Activated naive CD4-positive, alpha-beta T cell (primary cell): ENCODE measurements at regions not wholly inside any gene's neighbourhood (a gene's known extent, or its start where the extent isn't known, plus 50 kb on each side); places are given as distances from the start of the nearest gene placed in this dataset.
"Not testable (repeated sequence)": the region's sequence is repeated elsewhere in the genome, so short reads cannot be mapped to it uniquely, and the experiment has no call there.

ENCODE experiments used
- DNase-seq, 4 experiments: peaks; one replicate each; lab custom pipeline; 2025; lab: John Stamatoyannopoulos, UW

GRCh38 chr16:26721290-26721689 is 345.4 kb upstream of the C16orf82 start:
- DNase-seq, result no peak

GRCh38 chr16:26721957-26722356 is 344.8 kb upstream of the C16orf82 start:
- DNase-seq, result not testable (repeated sequence)

- no peak for DNase-seq
These were observed 342.5 kb upstream of the C16orf82 start for GRCh38 chr16:26724189-26724588.

- no peak for DNase-seq
These were observed 338.9 kb upstream of the C16orf82 start for GRCh38 chr16:26727848-26728247.

GRCh38 chr16:26729951-26730541 is 336.7 kb upstream of the C16orf82 start:
- DNase-seq, result no peak

GRCh38 chr16:26731729-26732128 is 335.0 kb upstream of the C16orf82 start:
- no peak for DNase-seq

- no peak for DNase-seq
These were observed 333.0 kb upstream of the C16orf82 start for GRCh38 chr16:26733710-26734109.

- DNase-seq, result no peak
These were observed 331.2 kb upstream of the C16orf82 start for GRCh38 chr16:26735521-26735920.

GRCh38 chr16:26736084-26736483 is 330.6 kb upstream of the C16orf82 start:
- no peak for DNase-seq

- no peak for DNase-seq
These were observed 326.0 kb upstream of the C16orf82 start for GRCh38 chr16:26740771-26741170.

DNA sequence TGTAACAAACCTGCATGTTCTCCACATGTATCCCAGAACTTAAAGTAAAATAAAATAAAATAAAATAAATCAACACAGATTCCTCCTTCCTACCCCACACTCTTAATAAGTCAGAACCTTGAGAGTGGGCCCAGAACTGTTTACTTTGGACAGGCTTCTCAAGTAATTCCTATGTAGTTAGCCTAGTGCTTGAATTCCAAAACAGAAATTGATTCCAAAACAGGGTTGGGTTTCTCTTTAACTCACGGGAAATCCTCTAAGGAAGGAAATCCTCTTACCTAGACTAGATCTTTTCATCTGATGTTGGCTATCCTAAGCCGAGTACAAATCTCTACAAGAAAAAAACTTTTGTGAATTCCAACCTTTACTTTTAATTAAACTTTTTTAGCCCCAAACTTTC is 324.7 kb upstream of the C16orf82 start:
- no peak for DNase-seq

GRCh38 chr16:26744430-26744829 is 322.3 kb upstream of the C16orf82 start:
- DNase-seq, result no peak

- DNase-seq, result no peak
These were observed 319.0 kb upstream of the C16orf82 start for GRCh38 chr16:26747760-26748159.

DNA sequence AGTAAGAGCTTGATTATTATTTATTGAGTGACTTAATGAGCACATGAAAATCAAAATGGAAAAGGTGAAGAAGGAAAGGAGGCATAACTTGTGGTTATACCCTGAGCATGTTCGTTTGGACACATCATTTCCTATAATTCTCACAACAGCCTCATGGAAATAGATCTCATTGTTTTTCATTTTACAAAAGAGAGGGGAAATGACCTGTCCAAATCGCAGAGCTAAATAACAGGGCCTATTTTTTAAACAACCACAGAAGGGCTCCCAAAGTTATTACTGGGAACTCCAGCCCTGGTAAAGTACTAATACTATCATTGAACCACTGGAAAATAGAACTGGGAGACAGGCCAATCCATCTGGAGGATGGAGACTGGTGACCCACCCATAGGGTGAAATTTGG is 317.7 kb upstream of the C16orf82 start:
- no peak for DNase-seq

- no peak for DNase-seq
These were observed 314.6 kb upstream of the C16orf82 start for GRCh38 chr16:26752166-26752565.

DNA sequence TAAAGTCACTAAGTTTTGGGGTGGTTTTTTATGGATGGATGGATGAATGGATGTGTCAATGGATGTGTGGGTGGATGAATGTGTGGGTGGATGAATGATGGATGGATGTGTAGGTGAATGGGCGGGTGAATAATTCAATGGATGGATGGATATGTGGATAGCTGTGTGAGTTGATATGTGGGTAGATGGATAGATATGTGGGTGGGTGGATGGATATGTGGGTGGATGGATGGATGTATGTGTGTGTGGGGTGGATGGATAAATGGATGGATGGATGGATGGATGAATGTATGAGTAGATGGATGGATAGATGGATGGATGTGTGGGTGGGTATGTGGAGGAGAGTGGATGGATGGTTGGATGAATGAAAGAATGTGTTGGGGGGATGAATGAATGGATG is 310.1 kb upstream of the C16orf82 start:
- DNase-seq, result no peak

GRCh38 chr16:26762594-26762993 is 304.1 kb upstream of the C16orf82 start:
- DNase-seq, result no peak

GRCh38 chr16:26765087-26765486 is 301.6 kb upstream of the C16orf82 start:
- no peak for DNase-seq

- DNase-seq, result no peak
These were observed 298.2 kb upstream of the C16orf82 start for GRCh38 chr16:26768385-26769010.

GRCh38 chr16:26770547-26770946 is 296.2 kb upstream of the C16orf82 start:
- DNase-seq, result no peak

- no peak for DNase-seq
These were observed 294.2 kb upstream of the C16orf82 start for GRCh38 chr16:26772503-26772902.

DNA sequence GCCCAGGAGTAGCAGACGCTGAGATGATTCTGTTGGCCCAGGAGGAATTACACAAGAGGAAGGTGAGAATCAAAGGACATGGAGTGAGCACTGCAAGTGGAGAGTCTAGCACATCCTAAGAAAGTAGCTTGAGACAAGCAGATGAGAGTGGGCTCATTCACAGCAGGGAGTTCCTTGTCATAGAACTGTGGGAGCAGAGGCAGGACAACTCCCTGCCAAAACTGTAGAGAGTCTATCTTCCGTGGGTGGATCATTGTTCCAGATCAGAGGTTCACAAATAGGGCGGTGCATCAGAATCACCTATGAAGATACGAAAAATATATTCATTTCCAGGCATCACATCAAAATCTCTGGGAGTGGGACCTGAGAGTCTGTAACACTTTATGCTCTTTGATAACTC is 288.9 kb upstream of the C16orf82 start:
- DNase-seq, result no peak

DNA sequence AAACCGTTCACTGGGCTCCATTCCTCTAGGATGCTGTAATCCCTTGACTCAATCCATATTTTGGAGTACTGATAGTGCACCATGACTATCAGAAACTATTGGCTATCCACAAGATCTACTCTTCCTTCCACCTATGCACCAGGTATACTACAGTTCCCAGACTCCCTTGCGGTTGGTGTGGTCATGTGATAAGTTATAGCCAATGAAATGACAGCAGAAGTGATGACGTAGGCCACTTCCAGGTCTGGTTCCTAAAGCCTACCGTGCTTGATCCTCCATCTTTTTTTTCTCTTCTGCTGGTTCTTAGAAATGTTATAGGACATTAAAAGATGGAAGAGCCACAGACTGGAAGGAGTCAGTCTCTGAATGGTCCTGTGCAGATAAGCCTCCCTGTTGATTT is 278.8 kb upstream of the C16orf82 start:
- DNase-seq, result no peak

DNA sequence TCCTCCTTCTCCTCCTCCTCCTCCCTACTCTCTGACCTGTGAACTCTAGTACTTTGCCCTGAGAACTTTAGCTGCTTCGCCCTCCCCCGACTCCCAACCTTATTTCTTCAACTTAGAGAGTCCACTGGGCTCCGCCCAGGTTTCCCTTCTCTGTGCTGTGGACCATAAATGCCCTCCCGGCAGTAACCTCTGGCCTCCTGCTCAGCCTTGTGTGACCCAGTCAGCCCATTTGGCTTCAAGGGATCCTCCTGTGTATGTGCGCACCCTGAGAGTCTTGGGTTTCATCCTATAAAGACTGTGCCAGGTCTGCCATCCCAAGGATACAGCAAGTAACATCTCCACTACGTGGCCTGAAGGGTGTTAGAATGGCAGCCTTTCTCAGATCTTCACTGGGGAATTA is 275.6 kb upstream of the C16orf82 start:
- no peak for DNase-seq
